HepG2 (cell line): ENCODE measurements at regions not wholly inside any gene's neighbourhood (a gene's known extent, or its start where the extent isn't known, plus 50 kb on each side); places are given as distances from the start of the nearest gene placed in this dataset.

Experiments used
- ATAC-seq: fragments of 200-7000 bp; cut with Tn5 transposase; 3 replicates; pipeline ENCODE4 v1.9.1; 2020; ENCODE audit warnings: mild to moderate bottlenecking, moderate library complexity
- BruUV-seq: library from RNA; stranded (reverse); fragments of 400-500 nt; replicated peaks from 2 replicates; lab custom pipeline; 2021; lab: Mats Ljungman, UMichigan
- CTCF ChIA-PET: fragments of 300-600 bp; formaldehyde crosslinking; extraction: SDS; loops from one replicate; lab custom pipeline; 2021; ENCODE audit warnings: low total read pairs, inconsistent platforms, low intra/inter-chr PET ratio; lab: Yijun Ruan, JAX
- POLR2A ChIA-PET: fragments of 350-600 bp; sonication (Branson Sonifier 250); formaldehyde crosslinking; loops from one replicate; lab custom pipeline; 2020; ENCODE audit warnings: antibody characterized with exemption, inconsistent platforms; lab: Yijun Ruan, JAX
- DNase-seq: peaks from one replicate; pipeline ENCODE4 v3.0.0-alpha.2; 2015; ENCODE audit warnings: low spot score
- FAIRE-seq: peaks from 3 replicates; lab custom pipeline; 2011; peaks lifted over from hg19 to GRCh38; lab: Jason Lieb, UNC
- H2AFZ ChIP-seq: one replicate; pipeline ENCODE4 v1.6.1; 2011; ENCODE audit warnings: low read length, inconsistent platforms
- H3K27ac ChIP-seq: fragments of 300-600 bp; 3 replicates; pipeline ENCODE4 v1.8.0; 2011; ENCODE audit warnings: mixed run types, mild to moderate bottlenecking, mixed read lengths, low read length, inconsistent platforms; ENCODE audit not compliant: insufficient read depth; ENCODE audit errors: extremely low read length
- H3K27me3 ChIP-seq, 2 experiments: fragments of 200-600 bp in 1 of 2; 2 replicates in 1 of 2; 3 replicates in 1 of 2; pipeline versions ENCODE4 v1.6.0 to v1.8.0; 2011; ENCODE audit warnings: low read length in 2 of 2, mild to moderate bottlenecking in 2 of 2, moderate library complexity in 2 of 2, inconsistent platforms in 1 of 2; ENCODE audit not compliant: insufficient read depth in 2 of 2, control insufficient read depth in 1 of 2
- H3K36me3 ChIP-seq, 2 experiments: fragments of 200-600 bp in 1 of 2; replicated peaks in 1 of 2; 2 replicates in 1 of 2; 3 replicates in 1 of 2; pipeline versions ENCODE4 v1.5.1 to v1.8.0; 2011; ENCODE audit warnings: low read length in 2 of 2, inconsistent platforms in 1 of 2; ENCODE audit not compliant: insufficient read depth in 2 of 2, control insufficient read depth in 1 of 2
- H3K4me1 ChIP-seq: 2 replicates; pipeline ENCODE4 v1.5.1; 2012; ENCODE audit warnings: low read length, inconsistent platforms; ENCODE audit not compliant: insufficient read depth
- H3K4me2 ChIP-seq: 2 replicates; pipeline ENCODE4 v1.6.0; 2011; ENCODE audit warnings: low read depth, low read length, inconsistent platforms
- H3K4me3 ChIP-seq, 3 experiments: fragments of 200-600 bp in 1 of 3; sonication (generic), shearing (Covaris generic) in 1 of 3; replicated peaks in 1 of 3; 2 replicates each; pipeline ENCODE4 v1.5.1; 2011 to 2016; ENCODE audit warnings: low read length in 3 of 3, inconsistent platforms in 2 of 3, low read depth in 2 of 3, mild to moderate bottlenecking in 2 of 3, control low read depth in 1 of 3, mixed read lengths in 1 of 3; ENCODE audit not compliant: insufficient read depth in 1 of 3
- H3K79me2 ChIP-seq: one replicate; pipeline ENCODE4 v1.6.1; 2011; ENCODE audit warnings: low read length, inconsistent platforms; ENCODE audit not compliant: insufficient read depth
- H3K9ac ChIP-seq: 2 replicates; pipeline ENCODE4 v1.6.0; 2011; ENCODE audit warnings: mild to moderate bottlenecking, low read depth, low read length, inconsistent platforms; ENCODE audit not compliant: insufficient read depth
- H3K9me3 ChIP-seq: 2 replicates; pipeline ENCODE4 v1.5.1; 2012; ENCODE audit warnings: mild to moderate bottlenecking, low read length
- H4K20me1 ChIP-seq: 2 replicates; pipeline ENCODE4 v1.6.0; 2011; ENCODE audit warnings: inconsistent platforms, mild to moderate bottlenecking, low read length, moderate library complexity; ENCODE audit not compliant: insufficient read depth
- HNRNPUL1 ChIP-seq: fragments of 200-400 bp; formaldehyde crosslinking; IDR thresholded peaks from 2 replicates; pipeline ENCODE4 v1.6.1; 2017; ENCODE audit warnings: low read depth, mild to moderate bottlenecking, low read length, moderate library complexity
- JDP2 ChIP-seq: sonication (generic); formaldehyde crosslinking; IDR thresholded peaks from 2 replicates; pipeline ENCODE4 v1.8.1; 2022; ENCODE audit warnings: missing genetic modification reagents, borderline replicate concordance
- KDM5A ChIP-seq: fragments of 200-600 bp; sonication (generic); IDR thresholded peaks from 2 replicates; pipeline ENCODE4 v1.7.0; 2018; ENCODE audit warnings: antibody characterized with exemption, mild to moderate bottlenecking, low read length, borderline replicate concordance
- RAD51 ChIP-seq: fragments of 450-650 bp; IDR thresholded peaks from 2 replicates; pipeline ENCODE4 v1.6.1; 2016; ENCODE audit warnings: borderline replicate concordance
- TBX2 ChIP-seq: sonication (generic); formaldehyde crosslinking; IDR thresholded peaks from 2 replicates; pipeline ENCODE4 v1.5.0; 2020; ENCODE audit warnings: missing genetic modification reagents, mild to moderate bottlenecking, borderline replicate concordance
- ZNF382 ChIP-seq: sonication (generic); formaldehyde crosslinking; IDR thresholded peaks from 2 replicates; pipeline ENCODE4 v1.5.0; 2020; ENCODE audit warnings: missing genetic modification reagents, mild to moderate bottlenecking, borderline replicate concordance
- ZNF510 ChIP-seq: sonication (generic); formaldehyde crosslinking; IDR thresholded peaks from 2 replicates; pipeline ENCODE4 v1.4.0; 2020; ENCODE audit warnings: low read depth, mild to moderate bottlenecking, missing genetic modification reagents
- ZNF550 ChIP-seq: sonication (generic); formaldehyde crosslinking; IDR thresholded peaks from 2 replicates; pipeline ENCODE4 v1.4.0; 2020; ENCODE audit warnings: mild to moderate bottlenecking, missing genetic modification reagents, borderline replicate concordance
- ZNF556 ChIP-seq: sonication (generic); formaldehyde crosslinking; IDR thresholded peaks from 2 replicates; pipeline ENCODE4 v1.4.0; 2020; ENCODE audit warnings: mild to moderate bottlenecking, missing genetic modification reagents, borderline replicate concordance
- ZNF567 ChIP-seq: sonication (generic); formaldehyde crosslinking; IDR thresholded peaks from 2 replicates; pipeline ENCODE4 v1.8.1; 2023; ENCODE audit warnings: mild to moderate bottlenecking, missing genetic modification reagents, borderline replicate concordance
- WGBS: methylation state at CpG from one replicate; pipeline ENCODE4 v1.1.6; 2017; ENCODE audit warnings: low lambda C conversion rate; 5-methylcytosine and 5-hydroxymethylcytosine counted together
- in situ Hi-C: cut with HindIII; loops from 2 replicates; pipeline ENCODE4 v1.10.0; 2017; ENCODE audit warnings: low pct_unique_long_range_greater_than_20kb; ENCODE audit not compliant: extremely low pct_ligation_motif_present
- intact Hi-C: fragments of 100-400 bp; cut with micrococcal nuclease; formaldehyde crosslinking; loops from one replicate; pipeline ENCODE4 v1.10.0; 2022; ENCODE audit not compliant: unreplicated experiment
- TF ChIP-seq, protein P1 (sequence below), 2 experiments: IDR thresholded peaks; 2 replicates each; pipeline ENCODE4 v1.6.1; 2011 to 2012; ENCODE audit warnings: low read length in 2 of 2, borderline replicate concordance in 1 of 2, low read depth in 1 of 2, mild to moderate bottlenecking in 1 of 2, moderate library complexity in 1 of 2
- TF ChIP-seq, protein P2 (sequence below): sonication (generic); formaldehyde crosslinking; IDR thresholded peaks from 2 replicates; pipeline ENCODE4 v1.5.0; 2020; ENCODE audit warnings: missing genetic modification reagents
- TF ChIP-seq, protein P3 (sequence below): IDR thresholded peaks from 2 replicates; pipeline ENCODE4 v1.6.1; 2016; ENCODE audit warnings: low read depth, control low read depth
- TF ChIP-seq, protein P4 (sequence below): sonication (generic); formaldehyde crosslinking; IDR thresholded peaks from 2 replicates; pipeline ENCODE4 v1.9.0; 2021; ENCODE audit warnings: missing genetic modification reagents, mild to moderate bottlenecking, borderline replicate concordance

DNA sequence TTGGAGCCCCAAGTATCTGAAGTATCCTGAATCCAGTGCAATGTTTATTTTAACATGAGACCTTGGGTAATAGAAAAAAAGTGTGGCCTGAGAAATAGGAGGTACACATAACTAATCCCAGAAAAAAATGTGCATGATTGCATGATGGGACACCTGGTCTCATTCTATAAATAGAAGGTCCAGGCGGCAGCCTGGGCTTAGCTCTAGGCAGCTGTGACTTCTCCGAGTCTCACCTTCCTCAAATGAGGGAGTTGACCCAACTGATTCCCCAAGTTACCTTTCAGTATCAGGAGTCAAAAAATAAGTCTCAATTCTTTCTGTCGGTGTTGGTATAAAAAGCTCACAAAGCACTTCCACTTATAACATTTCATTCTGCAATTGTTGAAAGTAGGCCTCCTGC lies 65.9 kb upstream of the CCDC190 start (continued):
- TF ChIP-seq, protein P1, sequence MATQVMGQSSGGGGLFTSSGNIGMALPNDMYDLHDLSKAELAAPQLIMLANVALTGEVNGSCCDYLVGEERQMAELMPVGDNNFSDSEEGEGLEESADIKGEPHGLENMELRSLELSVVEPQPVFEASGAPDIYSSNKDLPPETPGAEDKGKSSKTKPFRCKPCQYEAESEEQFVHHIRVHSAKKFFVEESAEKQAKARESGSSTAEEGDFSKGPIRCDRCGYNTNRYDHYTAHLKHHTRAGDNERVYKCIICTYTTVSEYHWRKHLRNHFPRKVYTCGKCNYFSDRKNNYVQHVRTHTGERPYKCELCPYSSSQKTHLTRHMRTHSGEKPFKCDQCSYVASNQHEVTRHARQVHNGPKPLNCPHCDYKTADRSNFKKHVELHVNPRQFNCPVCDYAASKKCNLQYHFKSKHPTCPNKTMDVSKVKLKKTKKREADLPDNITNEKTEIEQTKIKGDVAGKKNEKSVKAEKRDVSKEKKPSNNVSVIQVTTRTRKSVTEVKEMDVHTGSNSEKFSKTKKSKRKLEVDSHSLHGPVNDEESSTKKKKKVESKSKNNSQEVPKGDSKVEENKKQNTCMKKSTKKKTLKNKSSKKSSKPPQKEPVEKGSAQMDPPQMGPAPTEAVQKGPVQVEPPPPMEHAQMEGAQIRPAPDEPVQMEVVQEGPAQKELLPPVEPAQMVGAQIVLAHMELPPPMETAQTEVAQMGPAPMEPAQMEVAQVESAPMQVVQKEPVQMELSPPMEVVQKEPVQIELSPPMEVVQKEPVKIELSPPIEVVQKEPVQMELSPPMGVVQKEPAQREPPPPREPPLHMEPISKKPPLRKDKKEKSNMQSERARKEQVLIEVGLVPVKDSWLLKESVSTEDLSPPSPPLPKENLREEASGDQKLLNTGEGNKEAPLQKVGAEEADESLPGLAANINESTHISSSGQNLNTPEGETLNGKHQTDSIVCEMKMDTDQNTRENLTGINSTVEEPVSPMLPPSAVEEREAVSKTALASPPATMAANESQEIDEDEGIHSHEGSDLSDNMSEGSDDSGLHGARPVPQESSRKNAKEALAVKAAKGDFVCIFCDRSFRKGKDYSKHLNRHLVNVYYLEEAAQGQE (IDR thresholded peaks at IDR 0.05; ENCODE audit: borderline replicate concordance in 1 of 2, low read depth in 1 of 2, low read length in 2 of 2), result no peak
- no peak for TF ChIP-seq ZNF550 (CRISPR knock-in tag)
- no peak for TF ChIP-seq ZNF510
- no peak for TF ChIP-seq RAD51
- TF ChIP-seq, protein P2, sequence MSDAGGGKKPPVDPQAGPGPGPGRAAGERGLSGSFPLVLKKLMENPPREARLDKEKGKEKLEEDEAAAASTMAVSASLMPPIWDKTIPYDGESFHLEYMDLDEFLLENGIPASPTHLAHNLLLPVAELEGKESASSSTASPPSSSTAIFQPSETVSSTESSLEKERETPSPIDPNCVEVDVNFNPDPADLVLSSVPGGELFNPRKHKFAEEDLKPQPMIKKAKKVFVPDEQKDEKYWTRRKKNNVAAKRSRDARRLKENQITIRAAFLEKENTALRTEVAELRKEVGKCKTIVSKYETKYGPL (CRISPR knock-in tag), result no peak
- no peak for TF ChIP-seq JDP2 (CRISPR knock-in tag)
- TF ChIP-seq, all 625 proteins: peak for 0

DNA sequence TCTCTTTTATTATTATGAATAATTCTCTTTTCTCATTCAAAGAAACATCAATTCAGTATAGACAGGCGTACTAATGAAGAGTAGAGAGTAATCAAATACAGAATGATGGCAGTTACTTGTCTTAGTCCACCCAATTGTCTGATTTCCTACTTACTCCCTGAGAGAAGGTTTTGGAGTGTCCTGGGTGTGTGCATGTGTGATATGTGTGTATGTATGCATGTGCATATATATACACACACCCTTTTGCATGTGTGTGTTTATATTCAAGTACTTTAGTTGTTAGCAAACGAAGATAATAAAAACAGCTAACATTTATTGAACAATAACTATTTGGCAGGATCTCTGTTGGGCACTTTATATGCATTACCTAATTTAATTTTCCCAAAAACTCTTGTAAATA lies 63.2 kb upstream of the CCDC190 start:
- in situ Hi-C loops, result no loop called here
- no peak overlapping the region for H3K4me2 ChIP-seq
- ChIA-PET POLR2A (no interaction called here), CTCF (no interaction called here)
- no peak for ATAC-seq
- no TSS peak for BruUV-seq
- intact Hi-C loops, result no loop called here
- H3K36me3 ChIP-seq, result no peaks in the 10 kb centered on the region
- whole genome bisulfite sequencing, result 1% methylated on average over 2 of the region's 2 CpGs
- H4K20me1 ChIP-seq, result no peaks in the 10 kb centered on the region
- no peak overlapping the region for H3K4me3 ChIP-seq
- no peak overlapping the region for H3K9ac ChIP-seq
- DNase-seq, result no peak
- H3K27ac ChIP-seq, result no peak overlapping the region
- TF ChIP-seq ZNF382 (CRISPR knock-in tag) (no peak), HNRNPUL1 (no peak), ZNF556 (CRISPR knock-in tag) (no peak), KDM5A (no peak), ZNF567 (CRISPR knock-in tag) (no peak), TBX2 (no peak)
- TF ChIP-seq, protein P3, sequence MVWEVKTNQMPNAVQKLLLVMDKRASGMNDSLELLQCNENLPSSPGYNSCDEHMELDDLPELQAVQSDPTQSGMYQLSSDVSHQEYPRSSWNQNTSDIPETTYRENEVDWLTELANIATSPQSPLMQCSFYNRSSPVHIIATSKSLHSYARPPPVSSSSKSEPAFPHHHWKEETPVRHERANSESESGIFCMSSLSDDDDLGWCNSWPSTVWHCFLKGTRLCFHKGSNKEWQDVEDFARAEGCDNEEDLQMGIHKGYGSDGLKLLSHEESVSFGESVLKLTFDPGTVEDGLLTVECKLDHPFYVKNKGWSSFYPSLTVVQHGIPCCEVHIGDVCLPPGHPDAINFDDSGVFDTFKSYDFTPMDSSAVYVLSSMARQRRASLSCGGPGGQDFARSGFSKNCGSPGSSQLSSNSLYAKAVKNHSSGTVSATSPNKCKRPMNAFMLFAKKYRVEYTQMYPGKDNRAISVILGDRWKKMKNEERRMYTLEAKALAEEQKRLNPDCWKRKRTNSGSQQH (CRISPR knock-in tag), result no peak
- TF ChIP-seq, protein P4, sequence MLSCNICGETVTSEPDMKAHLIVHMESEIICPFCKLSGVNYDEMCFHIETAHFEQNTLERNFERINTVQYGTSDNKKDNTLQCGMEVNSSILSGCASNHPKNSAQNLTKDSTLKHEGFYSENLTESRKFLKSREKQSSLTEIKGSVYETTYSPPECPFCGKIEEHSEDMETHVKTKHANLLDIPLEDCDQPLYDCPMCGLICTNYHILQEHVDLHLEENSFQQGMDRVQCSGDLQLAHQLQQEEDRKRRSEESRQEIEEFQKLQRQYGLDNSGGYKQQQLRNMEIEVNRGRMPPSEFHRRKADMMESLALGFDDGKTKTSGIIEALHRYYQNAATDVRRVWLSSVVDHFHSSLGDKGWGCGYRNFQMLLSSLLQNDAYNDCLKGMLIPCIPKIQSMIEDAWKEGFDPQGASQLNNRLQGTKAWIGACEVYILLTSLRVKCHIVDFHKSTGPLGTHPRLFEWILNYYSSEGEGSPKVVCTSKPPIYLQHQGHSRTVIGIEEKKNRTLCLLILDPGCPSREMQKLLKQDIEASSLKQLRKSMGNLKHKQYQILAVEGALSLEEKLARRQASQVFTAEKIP, result no peak
- peaks cover under 1 to 11% of the 10 kb centered on the region in 2 experiments; a peak in 2 of 5 replicates for H3K27me3 ChIP-seq
- no peak for FAIRE-seq
- H3K9me3 ChIP-seq, result no peaks in the 10 kb centered on the region
- H2AFZ ChIP-seq, result no peak overlapping the region
- no peaks in the 10 kb centered on the region for H3K79me2 ChIP-seq
- no peaks in the 10 kb centered on the region for H3K4me1 ChIP-seq
